OCI-LY1 (cell line): ENCODE measurements at regions not wholly inside any gene's neighbourhood (a gene's known extent, or its start where the extent isn't known, plus 50 kb on each side); places are given as distances from the start of the nearest gene placed in this dataset.

Source experiments
- H2AFZ ChIP-seq: fragments of 200-600 bp; sonication (generic), shearing (Covaris generic); 2 replicates; pipeline ENCODE4 v1.6.0; 2014; ENCODE audit warnings: antibody characterized with exemption, mild to moderate bottlenecking, low read length
- H3F3A ChIP-seq: fragments of 200-600 bp; sonication (generic), shearing (Covaris generic); 2 replicates; pipeline ENCODE4 v1.6.0; 2014; ENCODE audit warnings: mild to moderate bottlenecking, antibody characterized with exemption, low read length, moderate library complexity; ENCODE audit not compliant: insufficient read depth
- H3K27ac ChIP-seq: fragments of 200-600 bp; sonication (generic); 2 replicates; pipeline ENCODE4 v1.5.1; 2014; ENCODE audit warnings: low read length, mixed run types, mild to moderate bottlenecking, low read depth; ENCODE audit not compliant: poor library complexity, severe bottlenecking
- H3K27me3 ChIP-seq: fragments of 200-600 bp; sonication (generic); 2 replicates; pipeline ENCODE4 v1.6.0; 2014; ENCODE audit warnings: antibody characterized with exemption, mild to moderate bottlenecking, low read length, moderate library complexity; ENCODE audit not compliant: insufficient read depth
- H3K36me3 ChIP-seq: fragments of 200-600 bp; sonication (generic); 2 replicates; pipeline ENCODE4 v1.6.1; 2014; ENCODE audit warnings: mild to moderate bottlenecking, antibody characterized with exemption, low read length, moderate library complexity, mixed read lengths; ENCODE audit not compliant: insufficient read depth
- H3K4me1 ChIP-seq: fragments of 200-600 bp; sonication (generic); 2 replicates; pipeline ENCODE4 v1.5.1; 2014; ENCODE audit warnings: mild to moderate bottlenecking, low read length, moderate library complexity; ENCODE audit not compliant: insufficient read depth, severe bottlenecking
- H3K4me2 ChIP-seq: fragments of 200-600 bp; sonication (generic), shearing (Covaris generic); 2 replicates; pipeline ENCODE4 v1.6.1; 2014; ENCODE audit warnings: low read length
- H3K4me3 ChIP-seq: fragments of 200-600 bp; sonication (generic); 2 replicates; pipeline ENCODE4 v1.5.1; 2014; ENCODE audit warnings: low read length, low read depth, mild to moderate bottlenecking, mixed read lengths; ENCODE audit not compliant: poor library complexity, severe bottlenecking
- H3K79me2 ChIP-seq: fragments of 200-600 bp; shearing (Covaris generic); 2 replicates; pipeline ENCODE4 v1.6.1; 2016; ENCODE audit warnings: mixed run types, low read length, mixed read lengths; ENCODE audit not compliant: insufficient read depth
- H3K9ac ChIP-seq: fragments of 200-600 bp; sonication (generic), shearing (Covaris generic); 2 replicates; pipeline ENCODE4 v1.6.1; 2014; ENCODE audit warnings: mild to moderate bottlenecking, low read length, mixed read lengths
- H3K9me2 ChIP-seq: fragments of 200-600 bp; sonication (generic), shearing (Covaris generic); 2 replicates; pipeline ENCODE4 v1.6.1; 2014; ENCODE audit warnings: low read depth, mild to moderate bottlenecking, low read length, mixed read lengths
- H3K9me3 ChIP-seq: fragments of 200-600 bp; shearing (Covaris generic); 2 replicates; pipeline ENCODE4 v1.6.1; 2014; ENCODE audit warnings: low read length, mixed read lengths
- H4K20me1 ChIP-seq: fragments of 200-600 bp; sonication (generic), shearing (Covaris generic); 2 replicates; pipeline ENCODE4 v1.6.0; 2016; ENCODE audit warnings: mild to moderate bottlenecking, low read length; ENCODE audit not compliant: insufficient read depth
- EZH2 ChIP-seq: fragments of 200-600 bp; sonication (generic), shearing (Covaris generic); IDR thresholded peaks from 2 replicates; pipeline ENCODE4 v1.8.0; 2017; ENCODE audit warnings: borderline replicate concordance, mixed run types, mild to moderate bottlenecking, antibody characterized with exemption, low read length, moderate library complexity, mixed read lengths
- TF ChIP-seq, protein P1 (sequence below): fragments of 200-600 bp; sonication (generic), shearing (Covaris generic); IDR thresholded peaks from 2 replicates; pipeline ENCODE4 v1.5.1; 2017; ENCODE audit warnings: mild to moderate bottlenecking, antibody characterized with exemption, low read length, moderate library complexity, mixed read lengths

DNA sequence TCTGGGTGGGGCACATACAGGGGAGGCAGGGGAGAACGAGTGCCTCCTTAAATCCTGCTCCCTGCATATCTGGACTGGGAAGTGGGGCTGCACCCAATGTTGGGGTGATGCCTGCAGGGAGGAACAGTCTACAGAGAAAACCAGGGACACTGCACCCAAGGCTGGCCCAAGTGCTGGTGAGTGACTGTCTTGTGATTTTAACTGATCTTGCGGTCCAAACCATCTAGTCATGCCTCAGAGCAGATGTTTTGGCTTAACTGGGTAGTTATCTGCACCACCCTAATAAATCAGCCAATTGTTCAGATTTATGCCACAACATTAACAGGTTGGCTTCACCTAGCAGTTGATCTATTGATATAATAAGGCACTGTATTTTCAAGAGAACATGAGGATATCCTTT lies 219.2 kb upstream of the IRS2 start:
- TF ChIP-seq, protein P1, sequence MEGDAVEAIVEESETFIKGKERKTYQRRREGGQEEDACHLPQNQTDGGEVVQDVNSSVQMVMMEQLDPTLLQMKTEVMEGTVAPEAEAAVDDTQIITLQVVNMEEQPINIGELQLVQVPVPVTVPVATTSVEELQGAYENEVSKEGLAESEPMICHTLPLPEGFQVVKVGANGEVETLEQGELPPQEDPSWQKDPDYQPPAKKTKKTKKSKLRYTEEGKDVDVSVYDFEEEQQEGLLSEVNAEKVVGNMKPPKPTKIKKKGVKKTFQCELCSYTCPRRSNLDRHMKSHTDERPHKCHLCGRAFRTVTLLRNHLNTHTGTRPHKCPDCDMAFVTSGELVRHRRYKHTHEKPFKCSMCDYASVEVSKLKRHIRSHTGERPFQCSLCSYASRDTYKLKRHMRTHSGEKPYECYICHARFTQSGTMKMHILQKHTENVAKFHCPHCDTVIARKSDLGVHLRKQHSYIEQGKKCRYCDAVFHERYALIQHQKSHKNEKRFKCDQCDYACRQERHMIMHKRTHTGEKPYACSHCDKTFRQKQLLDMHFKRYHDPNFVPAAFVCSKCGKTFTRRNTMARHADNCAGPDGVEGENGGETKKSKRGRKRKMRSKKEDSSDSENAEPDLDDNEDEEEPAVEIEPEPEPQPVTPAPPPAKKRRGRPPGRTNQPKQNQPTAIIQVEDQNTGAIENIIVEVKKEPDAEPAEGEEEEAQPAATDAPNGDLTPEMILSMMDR, result no peak
- TF ChIP-seq EZH2, result no peak
- no peaks in the 10 kb centered on the region for H3K9me3 ChIP-seq
- no peaks in the 10 kb centered on the region for H3K9me2 ChIP-seq
- no peak overlapping the region for H3K4me3 ChIP-seq
- no peaks in the 10 kb centered on the region for H3K36me3 ChIP-seq
- no peak overlapping the region for H3K9ac ChIP-seq
- peaks cover 4% of the 10 kb centered on the region; the same call in 1 of the 2 replicates for H3K27me3 ChIP-seq
- H4K20me1 ChIP-seq, result no peaks in the 10 kb centered on the region
- no peaks in the 10 kb centered on the region for H3K79me2 ChIP-seq
- H3F3A ChIP-seq, result no peaks in the 10 kb centered on the region
- no peak overlapping the region for H3K27ac ChIP-seq
- H2AFZ ChIP-seq, result no peak overlapping the region
- H3K4me1 ChIP-seq, result no peaks in the 10 kb centered on the region
- no peak overlapping the region for H3K4me2 ChIP-seq

DNA sequence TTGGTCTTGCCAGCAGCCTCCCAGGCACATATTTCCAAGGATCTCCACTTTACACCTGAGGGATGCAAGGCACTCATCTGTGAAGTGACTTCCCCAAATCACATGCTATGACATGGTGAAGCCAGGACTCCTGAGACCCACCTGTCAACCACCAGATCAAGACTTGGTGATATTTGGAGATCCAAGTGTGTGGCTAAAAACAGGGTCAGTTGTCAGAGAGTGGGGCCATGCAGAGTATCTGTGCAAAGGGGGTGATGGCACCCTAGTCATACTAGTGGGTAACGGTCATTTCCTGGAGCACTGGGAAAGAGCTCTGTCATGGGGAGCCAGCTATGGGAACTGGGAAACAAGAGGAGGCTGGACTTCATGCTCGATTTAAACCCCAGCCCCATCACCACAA lies 218.4 kb upstream of the IRS2 start:
- H3K9me2 ChIP-seq, result no peaks in the 10 kb centered on the region
- no peaks in the 10 kb centered on the region for H3K36me3 ChIP-seq
- no peaks in the 10 kb centered on the region for H3K4me1 ChIP-seq
- TF ChIP-seq, protein P1, result no peak
- no peak for TF ChIP-seq EZH2
- no peak overlapping the region for H3K9ac ChIP-seq
- no peak overlapping the region for H3K27ac ChIP-seq
- H2AFZ ChIP-seq, result no peak overlapping the region
- no peaks in the 10 kb centered on the region for H3K79me2 ChIP-seq
- H3K4me3 ChIP-seq, result no peak overlapping the region
- no peaks in the 10 kb centered on the region for H4K20me1 ChIP-seq
- no peaks in the 10 kb centered on the region for H3F3A ChIP-seq
- H3K27me3 ChIP-seq, result peaks cover 4% of the 10 kb centered on the region; the same call in 1 of the 2 replicates
- H3K4me2 ChIP-seq, result no peak overlapping the region
- H3K9me3 ChIP-seq, result no peaks in the 10 kb centered on the region

DNA sequence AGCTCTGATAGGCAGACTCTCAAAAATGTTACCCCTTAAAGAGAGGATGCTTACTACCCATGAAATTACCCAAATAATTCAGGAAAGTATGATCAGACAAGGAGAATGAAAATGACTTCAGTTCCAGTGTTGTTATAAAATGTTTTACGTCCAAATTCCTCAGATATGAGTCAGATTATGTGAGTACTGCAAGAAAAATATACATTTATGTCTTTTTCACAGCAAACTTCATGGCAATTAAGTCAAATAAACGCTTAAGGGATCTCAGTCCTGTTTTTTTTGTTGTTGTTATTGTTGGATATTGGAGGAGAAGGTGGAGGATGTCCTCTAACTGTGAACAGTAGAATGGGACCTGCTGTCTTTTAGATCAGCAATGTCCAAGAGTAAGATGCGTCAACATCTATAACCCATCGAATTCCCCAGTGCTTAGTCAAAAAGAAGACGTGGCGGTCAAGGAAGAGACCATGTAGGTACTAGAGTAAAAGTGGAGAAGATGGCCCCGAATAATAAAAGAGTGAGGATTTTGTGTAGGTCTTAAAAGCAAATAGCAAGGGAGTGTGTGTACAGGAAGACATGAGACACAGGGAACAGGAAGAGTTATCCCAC lies 215.4 kb upstream of the IRS2 start:
- no peaks in the 10 kb centered on the region for H3K9me2 ChIP-seq
- no peak overlapping the region for H3K4me2 ChIP-seq
- no peaks in the 10 kb centered on the region for H3K79me2 ChIP-seq
- H3K36me3 ChIP-seq, result no peaks in the 10 kb centered on the region
- H3K9me3 ChIP-seq, result no peaks in the 10 kb centered on the region
- no peaks in the 10 kb centered on the region for H4K20me1 ChIP-seq
- H2AFZ ChIP-seq, result no peak overlapping the region
- no peak overlapping the region for H3K9ac ChIP-seq
- no peak overlapping the region for H3K27ac ChIP-seq
- peaks cover 4% of the 10 kb centered on the region; the same call in 1 of the 2 replicates for H3K27me3 ChIP-seq
- no peak for TF ChIP-seq EZH2
- TF ChIP-seq, protein P1, result no peak
- H3K4me1 ChIP-seq, result no peaks in the 10 kb centered on the region
- H3K4me3 ChIP-seq, result no peak overlapping the region
- H3F3A ChIP-seq, result no peaks in the 10 kb centered on the region
